ENCODE measurements at regions not wholly inside any gene's neighbourhood (a gene's known extent, or its start where the extent isn't known, plus 50 kb on each side); places are given as distances from the start of the nearest gene placed in this dataset.

DNA sequence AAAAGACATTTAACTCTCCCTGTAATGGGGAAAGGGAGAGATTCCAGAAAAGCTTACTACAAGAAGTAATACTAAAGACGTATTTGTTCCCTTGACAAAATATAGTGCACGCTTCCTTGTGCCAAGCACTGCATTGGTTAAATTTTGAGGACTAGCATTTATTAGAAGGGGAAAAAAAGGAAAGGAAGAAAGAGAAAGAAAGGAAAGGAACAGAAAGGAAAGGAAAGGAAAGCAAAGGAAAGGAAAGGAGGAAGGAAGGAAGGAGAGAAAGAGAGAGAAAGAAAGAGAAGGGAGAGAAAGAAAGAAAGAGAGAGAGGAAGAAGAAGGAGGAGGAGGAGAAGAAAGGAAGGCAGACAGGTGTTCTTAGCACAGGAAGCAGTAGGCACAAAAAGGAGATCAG is 110.1 kb upstream of the CDH6 start:
- TF ChIP-seq, protein P1, sequence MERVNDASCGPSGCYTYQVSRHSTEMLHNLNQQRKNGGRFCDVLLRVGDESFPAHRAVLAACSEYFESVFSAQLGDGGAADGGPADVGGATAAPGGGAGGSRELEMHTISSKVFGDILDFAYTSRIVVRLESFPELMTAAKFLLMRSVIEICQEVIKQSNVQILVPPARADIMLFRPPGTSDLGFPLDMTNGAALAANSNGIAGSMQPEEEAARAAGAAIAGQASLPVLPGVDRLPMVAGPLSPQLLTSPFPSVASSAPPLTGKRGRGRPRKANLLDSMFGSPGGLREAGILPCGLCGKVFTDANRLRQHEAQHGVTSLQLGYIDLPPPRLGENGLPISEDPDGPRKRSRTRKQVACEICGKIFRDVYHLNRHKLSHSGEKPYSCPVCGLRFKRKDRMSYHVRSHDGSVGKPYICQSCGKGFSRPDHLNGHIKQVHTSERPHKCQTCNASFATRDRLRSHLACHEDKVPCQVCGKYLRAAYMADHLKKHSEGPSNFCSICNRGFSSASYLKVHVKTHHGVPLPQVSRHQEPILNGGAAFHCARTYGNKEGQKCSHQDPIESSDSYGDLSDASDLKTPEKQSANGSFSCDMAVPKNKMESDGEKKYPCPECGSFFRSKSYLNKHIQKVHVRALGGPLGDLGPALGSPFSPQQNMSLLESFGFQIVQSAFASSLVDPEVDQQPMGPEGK (CRISPR knock-in tag; IDR thresholded peaks at IDR 0.05; ENCODE audit: borderline replicate concordance) = no peak
- no peak for TF ChIP-seq ZFP30 (CRISPR knock-in tag; IDR thresholded peaks at IDR 0.05)
- no peak for TF ChIP-seq ESRRG (CRISPR knock-in tag; IDR thresholded peaks at IDR 0.05)
- TF ChIP-seq ZNF565 (CRISPR knock-in tag; conservative IDR thresholded peaks at IDR 0.05; ENCODE audit: low read depth) = no peak
- no peak for TF ChIP-seq GLIS3 (CRISPR knock-in tag; IDR thresholded peaks at IDR 0.05)
- TF ChIP-seq ZNF70 (CRISPR knock-in tag; IDR thresholded peaks at IDR 0.05) = no peak
- TF ChIP-seq ZNF8 (CRISPR knock-in tag; IDR thresholded peaks at IDR 0.05) = no peak
- no peak for TF ChIP-seq ARNTL (CRISPR knock-in tag; IDR thresholded peaks at IDR 0.05; ENCODE audit: borderline replicate concordance, low read depth)
- no peak for ATAC-seq

DNA sequence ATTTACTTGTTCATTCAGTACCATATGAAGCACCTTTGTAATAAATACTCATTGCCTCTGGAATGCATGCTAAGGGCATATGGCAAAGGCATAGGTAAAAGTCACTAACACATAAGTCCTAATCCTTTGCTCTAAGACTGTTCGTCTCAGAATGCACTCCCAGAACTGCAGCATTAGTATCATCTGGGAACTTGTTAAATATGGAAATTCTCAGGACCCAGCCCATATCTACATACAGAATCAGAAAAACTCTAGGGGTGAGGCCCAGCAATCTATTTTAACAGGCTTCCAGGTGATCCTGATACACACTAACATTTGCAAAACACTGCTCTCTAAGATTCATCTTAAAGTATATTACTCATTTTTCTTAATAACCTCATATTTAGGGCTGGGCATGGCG is 113.8 kb upstream of the CDH6 start:
- ATAC-seq = no peak
- TF ChIP-seq, protein P2, sequence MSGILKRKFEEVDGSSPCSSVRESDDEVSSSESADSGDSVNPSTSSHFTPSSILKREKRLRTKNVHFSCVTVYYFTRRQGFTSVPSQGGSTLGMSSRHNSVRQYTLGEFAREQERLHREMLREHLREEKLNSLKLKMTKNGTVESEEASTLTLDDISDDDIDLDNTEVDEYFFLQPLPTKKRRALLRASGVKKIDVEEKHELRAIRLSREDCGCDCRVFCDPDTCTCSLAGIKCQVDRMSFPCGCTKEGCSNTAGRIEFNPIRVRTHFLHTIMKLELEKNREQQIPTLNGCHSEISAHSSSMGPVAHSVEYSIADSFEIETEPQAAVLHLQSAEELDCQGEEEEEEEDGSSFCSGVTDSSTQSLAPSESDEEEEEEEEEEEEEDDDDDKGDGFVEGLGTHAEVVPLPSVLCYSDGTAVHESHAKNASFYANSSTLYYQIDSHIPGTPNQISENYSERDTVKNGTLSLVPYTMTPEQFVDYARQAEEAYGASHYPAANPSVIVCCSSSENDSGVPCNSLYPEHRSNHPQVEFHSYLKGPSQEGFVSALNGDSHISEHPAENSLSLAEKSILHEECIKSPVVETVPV (CRISPR knock-in tag; IDR thresholded peaks at IDR 0.05) = no peak
- no peak for TF ChIP-seq PPARA (CRISPR knock-in tag; IDR thresholded peaks at IDR 0.05; ENCODE audit: borderline replicate concordance)
- TF ChIP-seq, protein P3, sequence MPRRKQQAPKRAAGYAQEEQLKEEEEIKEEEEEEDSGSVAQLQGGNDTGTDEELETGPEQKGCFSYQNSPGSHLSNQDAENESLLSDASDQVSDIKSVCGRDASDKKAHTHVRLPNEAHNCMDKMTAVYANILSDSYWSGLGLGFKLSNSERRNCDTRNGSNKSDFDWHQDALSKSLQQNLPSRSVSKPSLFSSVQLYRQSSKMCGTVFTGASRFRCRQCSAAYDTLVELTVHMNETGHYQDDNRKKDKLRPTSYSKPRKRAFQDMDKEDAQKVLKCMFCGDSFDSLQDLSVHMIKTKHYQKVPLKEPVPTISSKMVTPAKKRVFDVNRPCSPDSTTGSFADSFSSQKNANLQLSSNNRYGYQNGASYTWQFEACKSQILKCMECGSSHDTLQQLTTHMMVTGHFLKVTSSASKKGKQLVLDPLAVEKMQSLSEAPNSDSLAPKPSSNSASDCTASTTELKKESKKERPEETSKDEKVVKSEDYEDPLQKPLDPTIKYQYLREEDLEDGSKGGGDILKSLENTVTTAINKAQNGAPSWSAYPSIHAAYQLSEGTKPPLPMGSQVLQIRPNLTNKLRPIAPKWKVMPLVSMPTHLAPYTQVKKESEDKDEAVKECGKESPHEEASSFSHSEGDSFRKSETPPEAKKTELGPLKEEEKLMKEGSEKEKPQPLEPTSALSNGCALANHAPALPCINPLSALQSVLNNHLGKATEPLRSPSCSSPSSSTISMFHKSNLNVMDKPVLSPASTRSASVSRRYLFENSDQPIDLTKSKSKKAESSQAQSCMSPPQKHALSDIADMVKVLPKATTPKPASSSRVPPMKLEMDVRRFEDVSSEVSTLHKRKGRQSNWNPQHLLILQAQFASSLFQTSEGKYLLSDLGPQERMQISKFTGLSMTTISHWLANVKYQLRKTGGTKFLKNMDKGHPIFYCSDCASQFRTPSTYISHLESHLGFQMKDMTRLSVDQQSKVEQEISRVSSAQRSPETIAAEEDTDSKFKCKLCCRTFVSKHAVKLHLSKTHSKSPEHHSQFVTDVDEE (CRISPR knock-in tag; IDR thresholded peaks at IDR 0.05) = no peak
- TF ChIP-seq, protein P1 (CRISPR knock-in tag; IDR thresholded peaks at IDR 0.05; ENCODE audit: borderline replicate concordance) = no peak
- no peak for TF ChIP-seq RARB (CRISPR knock-in tag; IDR thresholded peaks at IDR 0.05)
- TF ChIP-seq ISL1 (CRISPR knock-in tag; IDR thresholded peaks at IDR 0.05) = no peak
- TF ChIP-seq, protein P4, sequence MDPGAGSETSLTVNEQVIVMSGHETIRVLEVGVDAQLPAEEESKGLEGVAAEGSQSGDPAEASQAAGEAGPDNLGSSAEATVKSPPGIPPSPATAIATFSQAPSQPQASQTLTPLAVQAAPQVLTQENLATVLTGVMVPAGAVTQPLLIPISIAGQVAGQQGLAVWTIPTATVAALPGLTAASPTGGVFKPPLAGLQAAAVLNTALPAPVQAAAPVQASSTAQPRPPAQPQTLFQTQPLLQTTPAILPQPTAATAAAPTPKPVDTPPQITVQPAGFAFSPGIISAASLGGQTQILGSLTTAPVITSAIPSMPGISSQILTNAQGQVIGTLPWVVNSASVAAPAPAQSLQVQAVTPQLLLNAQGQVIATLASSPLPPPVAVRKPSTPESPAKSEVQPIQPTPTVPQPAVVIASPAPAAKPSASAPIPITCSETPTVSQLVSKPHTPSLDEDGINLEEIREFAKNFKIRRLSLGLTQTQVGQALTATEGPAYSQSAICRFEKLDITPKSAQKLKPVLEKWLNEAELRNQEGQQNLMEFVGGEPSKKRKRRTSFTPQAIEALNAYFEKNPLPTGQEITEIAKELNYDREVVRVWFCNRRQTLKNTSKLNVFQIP (CRISPR knock-in tag; IDR thresholded peaks at IDR 0.05; ENCODE audit: borderline replicate concordance, low read depth) = no peak
- TF ChIP-seq SNAI2 (CRISPR knock-in tag; IDR thresholded peaks at IDR 0.05) = no peak
- no peak for TF ChIP-seq TCF4 (CRISPR knock-in tag; IDR thresholded peaks at IDR 0.05; ENCODE audit: borderline replicate concordance)
- no peak for TF ChIP-seq GLIS3 (CRISPR knock-in tag; IDR thresholded peaks at IDR 0.05)
- TF ChIP-seq ZFP3 (CRISPR knock-in tag; IDR thresholded peaks at IDR 0.05) = no peak
- no peak for TF ChIP-seq ZNF70 (CRISPR knock-in tag; IDR thresholded peaks at IDR 0.05)
- TF ChIP-seq ARNTL (CRISPR knock-in tag; IDR thresholded peaks at IDR 0.05; ENCODE audit: borderline replicate concordance, low read depth) = no peak
- TF ChIP-seq ZC3H10 (CRISPR knock-in tag; IDR thresholded peaks at IDR 0.05) = no peak
- no peak for TF ChIP-seq TOX (CRISPR knock-in tag; IDR thresholded peaks at IDR 0.05; ENCODE audit: borderline replicate concordance)
- no peak for TF ChIP-seq ZFP30 (CRISPR knock-in tag; IDR thresholded peaks at IDR 0.05)
- no peak for TF ChIP-seq OSR1 (CRISPR knock-in tag; IDR thresholded peaks at IDR 0.05)
- no peak for TF ChIP-seq ZNF565 (CRISPR knock-in tag; conservative IDR thresholded peaks at IDR 0.05; ENCODE audit: low read depth)
- TF ChIP-seq, protein P5, sequence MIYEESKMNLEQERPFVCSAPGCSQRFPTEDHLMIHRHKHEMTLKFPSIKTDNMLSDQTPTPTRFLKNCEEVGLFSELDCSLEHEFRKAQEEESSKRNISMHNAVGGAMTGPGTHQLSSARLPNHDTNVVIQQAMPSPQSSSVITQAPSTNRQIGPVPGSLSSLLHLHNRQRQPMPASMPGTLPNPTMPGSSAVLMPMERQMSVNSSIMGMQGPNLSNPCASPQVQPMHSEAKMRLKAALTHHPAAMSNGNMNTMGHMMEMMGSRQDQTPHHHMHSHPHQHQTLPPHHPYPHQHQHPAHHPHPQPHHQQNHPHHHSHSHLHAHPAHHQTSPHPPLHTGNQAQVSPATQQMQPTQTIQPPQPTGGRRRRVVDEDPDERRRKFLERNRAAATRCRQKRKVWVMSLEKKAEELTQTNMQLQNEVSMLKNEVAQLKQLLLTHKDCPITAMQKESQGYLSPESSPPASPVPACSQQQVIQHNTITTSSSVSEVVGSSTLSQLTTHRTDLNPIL (CRISPR knock-in tag; IDR thresholded peaks at IDR 0.05; ENCODE audit: low read depth) = no peak
- TF ChIP-seq BACH2 (CRISPR knock-in tag; IDR thresholded peaks at IDR 0.05; ENCODE audit: borderline replicate concordance) = no peak

All from SK-N-SH treated with all-trans-retinoic acid at 6 μM for 48 hours (cell line).